ENCODE measurements at regions not wholly inside any gene's neighbourhood (a gene's known extent, or its start where the extent isn't known, plus 50 kb on each side); places are given as distances from the start of the nearest gene placed in this dataset.
A peak's percentile ranks its signal among the peaks of the same experiment; 100 is the strongest.

GRCh38 chrX:131831185-131831520, 191.9 kb upstream of the STK26 start:
- peak overlapping the region; percentile 51 for H3K9ac ChIP-seq (ENCODE audit: low read length)
- peaks cover 11% of the 10 kb centered on the region for H3F3A ChIP-seq (ENCODE audit: insufficient read depth, low read length)
- peak overlapping the region; percentile 67; the same call in 1 of the 2 replicates for H3K4me3 ChIP-seq (ENCODE audit: low read length)
- H3K4me2 ChIP-seq (ENCODE audit: low read depth, low read length) = peak overlapping the region; percentile 41
- H3K27ac ChIP-seq (ENCODE audit: low read length) = peak overlapping the region; percentile 62
- TF ChIP-seq EZH2phosphoT487 (IDR thresholded peaks at IDR 0.05; ENCODE audit: low read length) (no peak), EZH2 (optimal IDR thresholded peaks at IDR 0.05; ENCODE audit: low read depth, low read length) (no peak), CTCF (IDR thresholded peaks at IDR 0.05; ENCODE audit: low read length) (no peak)
- H3K9me2 ChIP-seq (replicated peaks; ENCODE audit: insufficient read depth, low read length) = no peaks in the 10 kb centered on the region
- H3K4me1 ChIP-seq (ENCODE audit: low read length) = peaks cover 15% of the 10 kb centered on the region
- no peak for DNase-seq
- H2AFZ ChIP-seq (ENCODE audit: low read length) = peak overlapping the region; percentile 3; the same call in 1 of the 2 replicates
- peaks cover 36% of the 10 kb centered on the region for H3K79me2 ChIP-seq (ENCODE audit: low read length)
- no peaks in the 10 kb centered on the region for H3K27me3 ChIP-seq (replicated peaks; ENCODE audit: insufficient read depth, low read length)
- no peaks in the 10 kb centered on the region for H3K9me3 ChIP-seq (replicated peaks; ENCODE audit: insufficient read depth, low read length)
- no peaks in the 10 kb centered on the region for H3K36me3 ChIP-seq (replicated peaks; ENCODE audit: insufficient read depth, low read length)
- H4K20me1 ChIP-seq (ENCODE audit: insufficient read depth, low read length) = no peaks in the 10 kb centered on the region

GRCh38 chrX:131836161-131836560, 186.9 kb upstream of the STK26 start:
- TF ChIP-seq EZH2 (optimal IDR thresholded peaks at IDR 0.05; ENCODE audit: low read depth, low read length) = no peak
- no peak for TF ChIP-seq EZH2phosphoT487 (IDR thresholded peaks at IDR 0.05; ENCODE audit: low read length)
- TF ChIP-seq CTCF (IDR thresholded peaks at IDR 0.05; ENCODE audit: low read length) = no peak

GRCh38 chrX:131837325-131837724, 185.8 kb upstream of the STK26 start:
- H2AFZ ChIP-seq (ENCODE audit: low read length) = no peak overlapping the region
- no peaks in the 10 kb centered on the region for H3F3A ChIP-seq (ENCODE audit: insufficient read depth, low read length)
- H3K4me1 ChIP-seq (ENCODE audit: low read length) = 0 out of 2 replicates have a peak, but pooled peaks cover 3% of the 10 kb centered on the region
- no peaks in the 10 kb centered on the region for H4K20me1 ChIP-seq (ENCODE audit: insufficient read depth, low read length)
- H3K36me3 ChIP-seq (replicated peaks; ENCODE audit: insufficient read depth, low read length) = no peaks in the 10 kb centered on the region
- no peak overlapping the region for H3K9ac ChIP-seq (ENCODE audit: low read length)
- H3K27ac ChIP-seq (ENCODE audit: low read length) = no peak overlapping the region
- no peak overlapping the region for H3K4me2 ChIP-seq (ENCODE audit: low read depth, low read length)
- no peaks in the 10 kb centered on the region for H3K9me3 ChIP-seq (replicated peaks; ENCODE audit: insufficient read depth, low read length)
- H3K27me3 ChIP-seq (replicated peaks; ENCODE audit: insufficient read depth, low read length) = no peaks in the 10 kb centered on the region
- H3K4me3 ChIP-seq (ENCODE audit: low read length) = no peak overlapping the region
- no peaks in the 10 kb centered on the region for H3K79me2 ChIP-seq (ENCODE audit: low read length)
- TF ChIP-seq EZH2 (optimal IDR thresholded peaks at IDR 0.05; ENCODE audit: low read depth, low read length) (no peak), EZH2phosphoT487 (IDR thresholded peaks at IDR 0.05; ENCODE audit: low read length) (no peak), CTCF (IDR thresholded peaks at IDR 0.05; ENCODE audit: low read length) (no peak)
- DNase-seq = no peak
- no peaks in the 10 kb centered on the region for H3K9me2 ChIP-seq (replicated peaks; ENCODE audit: insufficient read depth, low read length)

More at GRCh38 chrX:131836161-131836560, 186.9 kb upstream of the STK26 start:
- H3K9me2 ChIP-seq (replicated peaks; ENCODE audit: insufficient read depth, low read length) = no peaks in the 10 kb centered on the region
- DNase-seq = no peak
- no peak overlapping the region for H2AFZ ChIP-seq (ENCODE audit: low read length)
- no peaks in the 10 kb centered on the region; the same call in 1 of the 2 replicates for H3K4me1 ChIP-seq (ENCODE audit: low read length)
- H3K36me3 ChIP-seq (replicated peaks; ENCODE audit: insufficient read depth, low read length) = no peaks in the 10 kb centered on the region
- H3K4me2 ChIP-seq (ENCODE audit: low read depth, low read length) = no peak overlapping the region
- no peak overlapping the region for H3K4me3 ChIP-seq (ENCODE audit: low read length)
- H3K9ac ChIP-seq (ENCODE audit: low read length) = no peak overlapping the region
- no peaks in the 10 kb centered on the region for H3F3A ChIP-seq (ENCODE audit: insufficient read depth, low read length)
- no peaks in the 10 kb centered on the region for H3K27me3 ChIP-seq (replicated peaks; ENCODE audit: insufficient read depth, low read length)
- no peaks in the 10 kb centered on the region for H3K9me3 ChIP-seq (replicated peaks; ENCODE audit: insufficient read depth, low read length)
- no peaks in the 10 kb centered on the region for H4K20me1 ChIP-seq (ENCODE audit: insufficient read depth, low read length)
- no peaks in the 10 kb centered on the region for H3K79me2 ChIP-seq (ENCODE audit: low read length)
- no peak overlapping the region for H3K27ac ChIP-seq (ENCODE audit: low read length)
